ENCODE measurements at regions not wholly inside any gene's neighbourhood (a gene's known extent, or its start where the extent isn't known, plus 50 kb on each side); places are given as distances from the start of the nearest gene placed in this dataset.

GRCh38 chr14:89660166-89660565 is 243.1 kb upstream of the FOXN3 start:
- TF ChIP-seq TAF1 (IDR thresholded peaks at IDR 0.05; ENCODE audit: borderline replicate concordance, insufficient read depth, low read length), result no peak
- TF ChIP-seq POLR2AphosphoS5 (IDR thresholded peaks at IDR 0.05; ENCODE audit: low read depth, low read length), result no peak

GRCh38 chr14:89658977-89659670 is 242.1 kb upstream of the FOXN3 start:
- no peak for TF ChIP-seq TAF1 (IDR thresholded peaks at IDR 0.05; ENCODE audit: borderline replicate concordance, insufficient read depth, low read length)
- no peak for TF ChIP-seq FOXP2 (optimal IDR thresholded peaks at IDR 0.05; ENCODE audit: borderline replicate concordance, extremely low read depth, extremely low read length, insufficient read depth)
- TF ChIP-seq POLR2AphosphoS5 (IDR thresholded peaks at IDR 0.05; ENCODE audit: low read depth, low read length), result no peak
- TF ChIP-seq, protein P1, sequence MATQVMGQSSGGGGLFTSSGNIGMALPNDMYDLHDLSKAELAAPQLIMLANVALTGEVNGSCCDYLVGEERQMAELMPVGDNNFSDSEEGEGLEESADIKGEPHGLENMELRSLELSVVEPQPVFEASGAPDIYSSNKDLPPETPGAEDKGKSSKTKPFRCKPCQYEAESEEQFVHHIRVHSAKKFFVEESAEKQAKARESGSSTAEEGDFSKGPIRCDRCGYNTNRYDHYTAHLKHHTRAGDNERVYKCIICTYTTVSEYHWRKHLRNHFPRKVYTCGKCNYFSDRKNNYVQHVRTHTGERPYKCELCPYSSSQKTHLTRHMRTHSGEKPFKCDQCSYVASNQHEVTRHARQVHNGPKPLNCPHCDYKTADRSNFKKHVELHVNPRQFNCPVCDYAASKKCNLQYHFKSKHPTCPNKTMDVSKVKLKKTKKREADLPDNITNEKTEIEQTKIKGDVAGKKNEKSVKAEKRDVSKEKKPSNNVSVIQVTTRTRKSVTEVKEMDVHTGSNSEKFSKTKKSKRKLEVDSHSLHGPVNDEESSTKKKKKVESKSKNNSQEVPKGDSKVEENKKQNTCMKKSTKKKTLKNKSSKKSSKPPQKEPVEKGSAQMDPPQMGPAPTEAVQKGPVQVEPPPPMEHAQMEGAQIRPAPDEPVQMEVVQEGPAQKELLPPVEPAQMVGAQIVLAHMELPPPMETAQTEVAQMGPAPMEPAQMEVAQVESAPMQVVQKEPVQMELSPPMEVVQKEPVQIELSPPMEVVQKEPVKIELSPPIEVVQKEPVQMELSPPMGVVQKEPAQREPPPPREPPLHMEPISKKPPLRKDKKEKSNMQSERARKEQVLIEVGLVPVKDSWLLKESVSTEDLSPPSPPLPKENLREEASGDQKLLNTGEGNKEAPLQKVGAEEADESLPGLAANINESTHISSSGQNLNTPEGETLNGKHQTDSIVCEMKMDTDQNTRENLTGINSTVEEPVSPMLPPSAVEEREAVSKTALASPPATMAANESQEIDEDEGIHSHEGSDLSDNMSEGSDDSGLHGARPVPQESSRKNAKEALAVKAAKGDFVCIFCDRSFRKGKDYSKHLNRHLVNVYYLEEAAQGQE (IDR thresholded peaks at IDR 0.05; ENCODE audit: insufficient read depth in 1 of 2, low read depth in 2 of 2, low read length in 2 of 2), result no peak
- TF ChIP-seq SIN3A (IDR thresholded peaks at IDR 0.05; ENCODE audit: borderline replicate concordance, insufficient read depth, low read length), result no peak

DNA sequence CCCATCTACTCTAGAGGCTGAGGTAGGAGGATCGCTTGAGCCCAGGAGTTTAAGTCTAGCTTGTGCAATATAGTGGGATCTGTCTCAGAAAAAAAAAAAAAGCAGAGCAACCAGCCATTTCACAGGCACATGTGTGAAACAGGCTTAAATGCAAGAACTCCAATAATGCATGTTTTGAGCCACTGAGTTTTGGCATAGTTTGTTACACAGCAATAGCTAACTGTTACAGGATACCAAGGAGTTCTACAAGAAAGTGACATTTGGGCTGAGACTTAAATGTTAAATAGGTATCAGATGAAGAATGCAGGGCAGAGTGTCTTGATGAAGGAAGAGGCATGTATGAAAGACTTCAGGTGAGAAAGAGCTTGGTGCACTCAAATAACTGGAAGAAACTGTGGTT is 240.0 kb upstream of the FOXN3 start:
- no peak for TF ChIP-seq POLR2AphosphoS5 (IDR thresholded peaks at IDR 0.05; ENCODE audit: low read depth, low read length)
- TF ChIP-seq, protein P1 (IDR thresholded peaks at IDR 0.05; ENCODE audit: insufficient read depth in 1 of 2, low read depth in 2 of 2, low read length in 2 of 2), result no peak
- TF ChIP-seq TAF1 (IDR thresholded peaks at IDR 0.05; ENCODE audit: borderline replicate concordance, insufficient read depth, low read length), result no peak
- TF ChIP-seq SIN3A (IDR thresholded peaks at IDR 0.05; ENCODE audit: borderline replicate concordance, insufficient read depth, low read length), result no peak
- no peak for TF ChIP-seq FOXP2 (optimal IDR thresholded peaks at IDR 0.05; ENCODE audit: borderline replicate concordance, extremely low read depth, extremely low read length, insufficient read depth)

- TF ChIP-seq TAF1 (IDR thresholded peaks at IDR 0.05; ENCODE audit: borderline replicate concordance, insufficient read depth, low read length) (no peak), POLR2AphosphoS5 (IDR thresholded peaks at IDR 0.05; ENCODE audit: low read depth, low read length) (no peak), SIN3A (IDR thresholded peaks at IDR 0.05; ENCODE audit: borderline replicate concordance, insufficient read depth, low read length) (no peak), FOXP2 (optimal IDR thresholded peaks at IDR 0.05; ENCODE audit: borderline replicate concordance, extremely low read depth, extremely low read length, insufficient read depth) (no peak)
- TF ChIP-seq, protein P1 (IDR thresholded peaks at IDR 0.05; ENCODE audit: insufficient read depth in 1 of 2, low read depth in 2 of 2, low read length in 2 of 2), result no peak
Measured at GRCh38 chr14:89654998-89655397, 238.0 kb upstream of the FOXN3 start.

DNA sequence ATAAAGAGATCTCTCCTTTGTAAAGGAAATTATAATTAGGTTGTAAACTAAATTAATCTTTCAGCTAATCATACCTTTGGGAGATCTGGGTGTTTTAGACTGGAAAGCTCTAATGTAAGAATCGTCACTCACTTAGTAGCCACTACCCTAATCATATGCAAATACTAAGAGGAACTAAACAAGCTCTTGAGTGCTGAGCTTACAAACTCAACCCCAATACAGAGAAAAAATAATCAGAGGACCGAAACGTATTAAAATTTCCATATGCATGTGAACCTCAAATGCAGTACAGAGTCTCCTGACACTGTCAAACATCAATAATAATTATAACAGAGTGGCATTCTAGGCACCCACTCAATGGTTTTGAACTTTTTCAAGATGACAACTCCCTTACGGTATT is 235.3 kb upstream of the FOXN3 start:
- TF ChIP-seq SIN3A (IDR thresholded peaks at IDR 0.05; ENCODE audit: borderline replicate concordance, insufficient read depth, low read length), result no peak
- TF ChIP-seq, protein P1 (IDR thresholded peaks at IDR 0.05; ENCODE audit: insufficient read depth in 1 of 2, low read depth in 2 of 2, low read length in 2 of 2), result no peak
- no peak for TF ChIP-seq FOXP2 (optimal IDR thresholded peaks at IDR 0.05; ENCODE audit: borderline replicate concordance, extremely low read depth, extremely low read length, insufficient read depth)
- TF ChIP-seq POLR2AphosphoS5 (IDR thresholded peaks at IDR 0.05; ENCODE audit: low read depth, low read length), result no peak
- no peak for TF ChIP-seq TAF1 (IDR thresholded peaks at IDR 0.05; ENCODE audit: borderline replicate concordance, insufficient read depth, low read length)
